ENCODE measurements at regions not wholly inside any gene's neighbourhood (a gene's known extent, or its start where the extent isn't known, plus 50 kb on each side); places are given as distances from the start of the nearest gene placed in this dataset.
"Not testable (repeated sequence)": the region's sequence is repeated elsewhere in the genome, so short reads cannot be mapped to it uniquely, and the experiment has no call there.

GRCh38 chr6:118367314-118367713, 180.8 kb upstream of the PLN start:
- no peaks in the 10 kb centered on the region for H3K27me3 ChIP-seq (ENCODE audit: control insufficient read depth, insufficient read depth, low read length)
- no peak overlapping the region for H3K4me3 ChIP-seq (ENCODE audit: low read length)
- no peak overlapping the region for H3K27ac ChIP-seq (ENCODE audit: low read length)

GRCh38 chr6:118370722-118371121, 177.4 kb upstream of the PLN start:
- DNase-seq (ENCODE audit: low read depth, low spot score) = no peak
- H3K27me3 ChIP-seq (ENCODE audit: control insufficient read depth, insufficient read depth, low read length) = no peaks in the 10 kb centered on the region
- no peaks in the 10 kb centered on the region for H3K4me1 ChIP-seq (ENCODE audit: control insufficient read depth, insufficient read depth, low read length)
- no peaks in the 10 kb centered on the region for H3K9me3 ChIP-seq (ENCODE audit: control insufficient read depth, insufficient read depth, low read length)
- no peaks in the 10 kb centered on the region for H3K36me3 ChIP-seq (ENCODE audit: control insufficient read depth, insufficient read depth, low read length)
- WGBS (ENCODE audit: insufficient coverage, insufficient read length) = no CpG with 5 or more reads among the region's 3 CpGs
- no peak overlapping the region for H3K27ac ChIP-seq (ENCODE audit: low read length)
- no peak overlapping the region for H3K4me3 ChIP-seq (ENCODE audit: low read length)

More at GRCh38 chr6:118367314-118367713, 180.8 kb upstream of the PLN start:
- Histone ChIP-seq H3K36me3 (ENCODE audit: control insufficient read depth, insufficient read depth, low read length) (no peaks in the 10 kb centered on the region), H3K9me3 (ENCODE audit: control insufficient read depth, insufficient read depth, low read length) (no peaks in the 10 kb centered on the region), H3K4me1 (ENCODE audit: control insufficient read depth, insufficient read depth, low read length) (no peaks in the 10 kb centered on the region)
- DNase-seq (ENCODE audit: low read depth, low spot score) = no peak

- WGBS (ENCODE audit: insufficient coverage, insufficient read length) = no CpG with 5 or more reads among the region's 1 CpG
- DNase-seq (ENCODE audit: low read depth, low spot score) = no peak
- Histone ChIP-seq H3K4me3 (ENCODE audit: low read length) (no peak overlapping the region), H3K27ac (ENCODE audit: low read length) (no peak overlapping the region), H3K27me3 (ENCODE audit: control insufficient read depth, insufficient read depth, low read length) (no peaks in the 10 kb centered on the region), H3K4me1 (ENCODE audit: control insufficient read depth, insufficient read depth, low read length) (no peaks in the 10 kb centered on the region), H3K9me3 (ENCODE audit: control insufficient read depth, insufficient read depth, low read length) (no peaks in the 10 kb centered on the region), H3K36me3 (ENCODE audit: control insufficient read depth, insufficient read depth, low read length) (no peaks in the 10 kb centered on the region)
These were observed 176.1 kb upstream of the PLN start for GRCh38 chr6:118371955-118372354.

GRCh38 chr6:118372413-118372812, 175.7 kb upstream of the PLN start:
- Histone ChIP-seq H3K27me3 (ENCODE audit: control insufficient read depth, insufficient read depth, low read length) (no peaks in the 10 kb centered on the region), H3K27ac (ENCODE audit: low read length) (no peak overlapping the region), H3K9me3 (ENCODE audit: control insufficient read depth, insufficient read depth, low read length) (no peaks in the 10 kb centered on the region), H3K4me3 (ENCODE audit: low read length) (no peak overlapping the region), H3K36me3 (ENCODE audit: control insufficient read depth, insufficient read depth, low read length) (no peaks in the 10 kb centered on the region), H3K4me1 (ENCODE audit: control insufficient read depth, insufficient read depth, low read length) (no peaks in the 10 kb centered on the region)
- DNase-seq (ENCODE audit: low read depth, low spot score) = no peak

GRCh38 chr6:118377711-118378414, 170.2 kb upstream of the PLN start:
- WGBS (ENCODE audit: insufficient coverage, insufficient read length) = no CpG with 5 or more reads among the region's 15 CpGs
- DNase-seq (ENCODE audit: low read depth, low spot score) = peak; percentile 9
- no peaks in the 10 kb centered on the region for H3K27me3 ChIP-seq (ENCODE audit: control insufficient read depth, insufficient read depth, low read length)
- no peak overlapping the region for H3K27ac ChIP-seq (ENCODE audit: low read length)
- H3K4me1 ChIP-seq (ENCODE audit: control insufficient read depth, insufficient read depth, low read length) = peaks cover 4% of the 10 kb centered on the region; the same call in 1 of the 2 replicates
- H3K36me3 ChIP-seq (ENCODE audit: control insufficient read depth, insufficient read depth, low read length) = no peaks in the 10 kb centered on the region
- no peaks in the 10 kb centered on the region for H3K9me3 ChIP-seq (ENCODE audit: control insufficient read depth, insufficient read depth, low read length)
- no peak overlapping the region for H3K4me3 ChIP-seq (ENCODE audit: low read length)

GRCh38 chr6:118380620-118381019, 167.5 kb upstream of the PLN start:
- H3K9me3 ChIP-seq (ENCODE audit: control insufficient read depth, insufficient read depth, low read length); H3K36me3 ChIP-seq (ENCODE audit: control insufficient read depth, insufficient read depth, low read length); H3K4me3 ChIP-seq (ENCODE audit: low read length); DNase-seq (ENCODE audit: low read depth, low spot score); H3K27ac ChIP-seq (ENCODE audit: low read length); H3K27me3 ChIP-seq (ENCODE audit: control insufficient read depth, insufficient read depth, low read length); H3K4me1 ChIP-seq (ENCODE audit: control insufficient read depth, insufficient read depth, low read length): not testable (repeated sequence)
- WGBS (ENCODE audit: insufficient coverage, insufficient read length) = no CpG with 5 or more reads among the region's 3 CpGs

GRCh38 chr6:118382126-118382525, 166.0 kb upstream of the PLN start:
- H3K9me3 ChIP-seq (ENCODE audit: control insufficient read depth, insufficient read depth, low read length) = no peaks in the 10 kb centered on the region
- H3K27me3 ChIP-seq (ENCODE audit: control insufficient read depth, insufficient read depth, low read length) = no peaks in the 10 kb centered on the region
- H3K4me3 ChIP-seq (ENCODE audit: low read length) = no peak overlapping the region
- no peak overlapping the region for H3K27ac ChIP-seq (ENCODE audit: low read length)
- peaks cover 4% of the 10 kb centered on the region; the same call in 1 of the 2 replicates for H3K4me1 ChIP-seq (ENCODE audit: control insufficient read depth, insufficient read depth, low read length)
- no CpG with 5 or more reads among the region's 3 CpGs for WGBS (ENCODE audit: insufficient coverage, insufficient read length)
- no peaks in the 10 kb centered on the region for H3K36me3 ChIP-seq (ENCODE audit: control insufficient read depth, insufficient read depth, low read length)
- no peak for DNase-seq (ENCODE audit: low read depth, low spot score)

- no peaks in the 10 kb centered on the region for H3K4me1 ChIP-seq (ENCODE audit: control insufficient read depth, insufficient read depth, low read length)
- no peak for DNase-seq (ENCODE audit: low read depth, low spot score)
These were observed 164.2 kb upstream of the PLN start for GRCh38 chr6:118383924-118384323.

GRCh38 chr6:118386975-118387374, 161.1 kb upstream of the PLN start:
- H3K4me3 ChIP-seq (ENCODE audit: low read length) = no peak overlapping the region
- DNase-seq (ENCODE audit: low read depth, low spot score) = no peak
- no peaks in the 10 kb centered on the region for H3K27me3 ChIP-seq (ENCODE audit: control insufficient read depth, insufficient read depth, low read length)
- no peaks in the 10 kb centered on the region for H3K4me1 ChIP-seq (ENCODE audit: control insufficient read depth, insufficient read depth, low read length)
- no peak overlapping the region for H3K27ac ChIP-seq (ENCODE audit: low read length)
- H3K9me3 ChIP-seq (ENCODE audit: control insufficient read depth, insufficient read depth, low read length) = no peaks in the 10 kb centered on the region
- no CpG with 5 or more reads among the region's 1 CpG for WGBS (ENCODE audit: insufficient coverage, insufficient read length)
- H3K36me3 ChIP-seq (ENCODE audit: control insufficient read depth, insufficient read depth, low read length) = no peaks in the 10 kb centered on the region

More at GRCh38 chr6:118383924-118384323, 164.2 kb upstream of the PLN start:
- Histone ChIP-seq H3K36me3 (ENCODE audit: control insufficient read depth, insufficient read depth, low read length) (no peaks in the 10 kb centered on the region), H3K4me3 (ENCODE audit: low read length) (no peak overlapping the region), H3K27me3 (ENCODE audit: control insufficient read depth, insufficient read depth, low read length) (no peaks in the 10 kb centered on the region), H3K27ac (ENCODE audit: low read length) (no peak overlapping the region), H3K9me3 (ENCODE audit: control insufficient read depth, insufficient read depth, low read length) (no peaks in the 10 kb centered on the region)
- WGBS (ENCODE audit: insufficient coverage, insufficient read length) = no CpG with 5 or more reads among the region's 1 CpG

- Histone ChIP-seq H3K4me1 (ENCODE audit: control insufficient read depth, insufficient read depth, low read length) (no peaks in the 10 kb centered on the region), H3K36me3 (ENCODE audit: control insufficient read depth, insufficient read depth, low read length) (no peaks in the 10 kb centered on the region), H3K4me3 (ENCODE audit: low read length) (no peak overlapping the region), H3K9me3 (ENCODE audit: control insufficient read depth, insufficient read depth, low read length) (no peaks in the 10 kb centered on the region), H3K27me3 (ENCODE audit: control insufficient read depth, insufficient read depth, low read length) (no peaks in the 10 kb centered on the region), H3K27ac (ENCODE audit: low read length) (no peak overlapping the region)
- no CpG with 5 or more reads among the region's 7 CpGs for WGBS (ENCODE audit: insufficient coverage, insufficient read length)
- DNase-seq (ENCODE audit: low read depth, low spot score) = no peak
These were observed 160.0 kb upstream of the PLN start for GRCh38 chr6:118387921-118388701.

- Histone ChIP-seq H3K36me3 (ENCODE audit: control insufficient read depth, insufficient read depth, low read length) (no peaks in the 10 kb centered on the region), H3K4me1 (ENCODE audit: control insufficient read depth, insufficient read depth, low read length) (no peaks in the 10 kb centered on the region), H3K27me3 (ENCODE audit: control insufficient read depth, insufficient read depth, low read length) (no peaks in the 10 kb centered on the region), H3K27ac (ENCODE audit: low read length) (no peak overlapping the region), H3K4me3 (ENCODE audit: low read length) (no peak overlapping the region), H3K9me3 (ENCODE audit: control insufficient read depth, insufficient read depth, low read length) (no peaks in the 10 kb centered on the region)
- no CpG with 5 or more reads among the region's 7 CpGs for WGBS (ENCODE audit: insufficient coverage, insufficient read length)
- DNase-seq (ENCODE audit: low read depth, low spot score) = no peak
These were observed 157.0 kb upstream of the PLN start for GRCh38 chr6:118391086-118391485.

Measured in iPS DF 6.9 (cell line).